HG02938 (cell line): ENCODE measurements at regions not wholly inside any gene's neighbourhood (a gene's known extent, or its start where the extent isn't known, plus 50 kb on each side); places are given as distances from the start of the nearest gene placed in this dataset.

Experiments
- ATAC-seq: cut with Tn5 transposase; IDR thresholded peaks from one replicate; pipeline ENCODE4 v1.9.1; 2021; ENCODE audit warnings: mild to moderate bottlenecking, moderate library complexity; ENCODE audit not compliant: unreplicated experiment

GRCh38 chr12:88790231-88790630, 210.0 kb upstream of the KITLG start:
- no peak for ATAC-seq

- ATAC-seq: no peak
Observed at GRCh38 chr12:88784166-88784565, 203.9 kb upstream of the KITLG start.

GRCh38 chr12:88782351-88782750, 202.1 kb upstream of the KITLG start:
- ATAC-seq: no peak

- no peak for ATAC-seq
Observed at GRCh38 chr12:88781909-88782308, 201.6 kb upstream of the KITLG start.

GRCh38 chr12:88778064-88778463, 197.8 kb upstream of the KITLG start:
- ATAC-seq: no peak

GRCh38 chr12:88775742-88776151, 195.5 kb upstream of the KITLG start:
- no peak for ATAC-seq

GRCh38 chr12:88767699-88768098, 187.4 kb upstream of the KITLG start:
- no peak for ATAC-seq

GRCh38 chr12:88764781-88765480, 184.7 kb upstream of the KITLG start:
- no peak for ATAC-seq

- no peak for ATAC-seq
Observed at GRCh38 chr12:88763536-88764100, 183.3 kb upstream of the KITLG start.

GRCh38 chr12:88758176-88758575, 177.9 kb upstream of the KITLG start:
- ATAC-seq: no peak

- ATAC-seq: no peak
Observed at GRCh38 chr12:88756917-88757316, 176.6 kb upstream of the KITLG start.

- ATAC-seq: no peak
Observed at GRCh38 chr12:88756153-88756552, 175.9 kb upstream of the KITLG start.

GRCh38 chr12:88753707-88754106, 173.4 kb upstream of the KITLG start:
- ATAC-seq: no peak

GRCh38 chr12:88753066-88753465, 172.8 kb upstream of the KITLG start:
- no peak for ATAC-seq

GRCh38 chr12:88752183-88752582, 171.9 kb upstream of the KITLG start:
- no peak for ATAC-seq

GRCh38 chr12:88750867-88751543, 170.7 kb upstream of the KITLG start:
- ATAC-seq: no peak

GRCh38 chr12:88746386-88746785, 166.1 kb upstream of the KITLG start:
- ATAC-seq: no peak

GRCh38 chr12:88743946-88744685, 163.8 kb upstream of the KITLG start:
- no peak for ATAC-seq

- no peak for ATAC-seq
Observed at GRCh38 chr12:88737838-88738472, 157.7 kb upstream of the KITLG start.

- no peak for ATAC-seq
Observed at GRCh38 chr12:88736031-88736430, 155.8 kb upstream of the KITLG start.

GRCh38 chr12:88733008-88733407, 152.7 kb upstream of the KITLG start:
- no peak for ATAC-seq
